ENCODE measurements at regions not wholly inside any gene's neighbourhood (a gene's known extent, or its start where the extent isn't known, plus 50 kb on each side); places are given as distances from the start of the nearest gene placed in this dataset.

- no peak for TF ChIP-seq POLR2A (IDR thresholded peaks at IDR 0.05; ENCODE audit: extremely low read depth, insufficient read length)
- TF ChIP-seq CTCF (IDR thresholded peaks at IDR 0.05; ENCODE audit: low read depth, low read length): no peak
- no peak for TF ChIP-seq MAX (IDR thresholded peaks at IDR 0.05; ENCODE audit: low read depth, low read length)
- no peak for TF ChIP-seq MYC (IDR thresholded peaks at IDR 0.05; ENCODE audit: low read depth, low read length)
These were observed 179.2 kb downstream of the BCHE start for GRCh38 chr3:165658027-165658426.
